ENCODE measurements at regions not wholly inside any gene's neighbourhood (a gene's known extent, or its start where the extent isn't known, plus 50 kb on each side); places are given as distances from the start of the nearest gene placed in this dataset.

GRCh38 chr22:40116496-40117200, 61.1 kb upstream of the TNRC6B start (continued):
- TF ChIP-seq YY1 (IDR thresholded peaks at IDR 0.05; ENCODE audit: extremely low read depth, insufficient replicate concordance, low read depth, low read length), result no peak
- TF ChIP-seq CBX3 (IDR thresholded peaks at IDR 0.05; ENCODE audit: low read depth), result no peak
- TF ChIP-seq ZBTB33 (IDR thresholded peaks at IDR 0.05; ENCODE audit: extremely low read depth, insufficient replicate concordance, low read length), result no peak
- no peak for TF ChIP-seq EGR1 (IDR thresholded peaks at IDR 0.05; ENCODE audit: low read depth)
- TF ChIP-seq ZNF274 (IDR thresholded peaks at IDR 0.05; ENCODE audit: low read depth, low read length), result no peak

- ATAC-seq (no peak), DNase-seq (ENCODE audit: low read depth, low spot score) (no peak)
- no TSS peak for BruUV-seq (replicated peaks)
- ChIA-PET CTCF (no interaction called here), RAD21 (ENCODE audit: low non-redundant PET in 1 of 2, low total read pairs in 2 of 2, uncharacterized antibody in 2 of 2, unreplicated experiment in 2 of 2) (no interaction called here), POLR2A (no interaction called here)
- H3K36me3 ChIP-seq (ENCODE audit: control insufficient read depth in 1 of 2, insufficient read depth in 2 of 2, low read length in 2 of 2), result no peaks in the 10 kb centered on the region
- H3K79me2 ChIP-seq (ENCODE audit: insufficient read depth, low read length), result no peaks in the 10 kb centered on the region
- no peaks in the 10 kb centered on the region for H3K9me2 ChIP-seq (ENCODE audit: insufficient read depth)
- no peak overlapping the region for H3K4me3 ChIP-seq (replicated peaks in 1 of 2; ENCODE audit: low read depth in 1 of 2, low read length in 2 of 2)
- intact Hi-C loops (cut with micrococcal nuclease), result no loop called here
- no peak overlapping the region for H2AFZ ChIP-seq (ENCODE audit: low read depth, low read length, poor library complexity, severe bottlenecking)
- H3K27me3 ChIP-seq (ENCODE audit: insufficient read depth, low read length), result no peaks in the 10 kb centered on the region
- no peaks in the 10 kb centered on the region for H4K20me1 ChIP-seq (ENCODE audit: insufficient read depth)
- H3K9ac ChIP-seq (ENCODE audit: low read length), result no peak overlapping the region
- no peak overlapping the region for H3K27ac ChIP-seq (ENCODE audit: low read depth, low read length)
- H3K4me1 ChIP-seq (ENCODE audit: control insufficient read depth in 1 of 2, insufficient read depth in 2 of 2, low read length in 2 of 2), result no peaks in the 10 kb centered on the region
- H3K9me3 ChIP-seq (ENCODE audit: control insufficient read depth in 1 of 2, insufficient read depth in 1 of 2, low read depth in 1 of 2, low read length in 2 of 2), result no peaks in the 10 kb centered on the region
- no peak overlapping the region for H3K4me2 ChIP-seq (ENCODE audit: low read length)
- TF ChIP-seq SP1 (IDR thresholded peaks at IDR 0.05; ENCODE audit: low read depth) (no peak), EZH2 (IDR thresholded peaks at IDR 0.05) (no peak), MAX (IDR thresholded peaks at IDR 0.05) (no peak), ZNF274 (IDR thresholded peaks at IDR 0.05; ENCODE audit: low read depth, low read length) (no peak), CTCF (IDR thresholded peaks at IDR 0.05 in 2 of 3, conservative IDR thresholded peaks at IDR 0.05 in 1 of 3; ENCODE audit: borderline replicate concordance in 1 of 3, insufficient read depth in 1 of 3, low read depth in 2 of 3, low read length in 2 of 3) (no peak), SIN3A (IDR thresholded peaks at IDR 0.05; ENCODE audit: low read depth) (no peak), ZBTB33 (IDR thresholded peaks at IDR 0.05; ENCODE audit: extremely low read depth, insufficient replicate concordance, low read length) (no peak), REST (IDR thresholded peaks at IDR 0.05; ENCODE audit: low read depth) (no peak), EZH2phosphoT487 (IDR thresholded peaks at IDR 0.05; ENCODE audit: borderline replicate concordance) (no peak), ZFX (IDR thresholded peaks at IDR 0.05) (no peak), RAD21 (IDR thresholded peaks at IDR 0.05; ENCODE audit: low read depth) (no peak)
Observed at GRCh38 chr22:40118979-40119378, 58.7 kb upstream of the TNRC6B start.
